CD14-positive monocyte (primary cell): ENCODE measurements at regions not wholly inside any gene's neighbourhood (a gene's known extent, or its start where the extent isn't known, plus 50 kb on each side); places are given as distances from the start of the nearest gene placed in this dataset.

Source experiments
- DNase-seq, 3 donors: peaks; one replicate each; pipeline ENCODE4 v3.0.0-alpha.2; 2011 to 2022
- H2AFZ ChIP-seq: 2 replicates; pipeline ENCODE4 v1.6.0; 2012; ENCODE audit warnings: mild to moderate bottlenecking, low read depth, low read length, inconsistent platforms; ENCODE audit not compliant: insufficient read depth, poor library complexity, severe bottlenecking
- H3K27ac ChIP-seq, 2 donors: 1 replicate in 1 of 2; 2 replicates in 1 of 2; pipeline ENCODE4 v1.5.1; 2012 to 2013; ENCODE audit warnings: low read length in 2 of 2, control low read depth in 1 of 2, inconsistent platforms in 1 of 2, low read depth in 1 of 2, mild to moderate bottlenecking in 1 of 2
- H3K27me3 ChIP-seq, 2 donors: one replicate each; pipeline versions ENCODE4 v1.6.0 to v1.6.1; 2011 to 2013; ENCODE audit warnings: low read length in 2 of 2; ENCODE audit not compliant: control insufficient read depth in 2 of 2, insufficient read depth in 2 of 2
- H3K36me3 ChIP-seq, 2 donors: replicated peaks in 1 of 2; 1 replicate in 1 of 2; 2 replicates in 1 of 2; pipeline versions ENCODE4 v1.5.1 to v1.6.1; 2012 to 2013; ENCODE audit warnings: low read length in 2 of 2, control low read depth in 1 of 2, inconsistent platforms in 1 of 2, mild to moderate bottlenecking in 1 of 2; ENCODE audit not compliant: insufficient read depth in 2 of 2, control insufficient read depth in 1 of 2
- H3K4me1 ChIP-seq, 2 donors: 1 replicate in 1 of 2; 2 replicates in 1 of 2; pipeline versions ENCODE4 v1.5.1 to v1.6.1; 2012 to 2013; ENCODE audit warnings: low read length in 2 of 2, control low read depth in 1 of 2, inconsistent platforms in 1 of 2, mild to moderate bottlenecking in 1 of 2, moderate library complexity in 1 of 2; ENCODE audit not compliant: insufficient read depth in 2 of 2, control insufficient read depth in 1 of 2
- H3K4me2 ChIP-seq: replicated peaks from 2 replicates; pipeline ENCODE3; 2012; ENCODE audit warnings: low read length, moderate library complexity, mild to moderate bottlenecking; ENCODE audit not compliant: poor library complexity, severe bottlenecking; ENCODE audit errors: extremely low read depth
- H3K4me3 ChIP-seq, 3 experiments: fragments of 200-600 bp in 1 of 3; sonication (generic) in 1 of 3; replicated peaks in 1 of 3; 1 replicate in 2 of 3; 2 replicates in 1 of 3; pipeline ENCODE4 v1.5.1; 2011 to 2013; ENCODE audit warnings: low read length in 3 of 3, mild to moderate bottlenecking in 3 of 3, control low read depth in 2 of 3, low read depth in 2 of 3, inconsistent platforms in 1 of 3, moderate library complexity in 1 of 3
- H3K79me2 ChIP-seq: 2 replicates; pipeline ENCODE4 v1.6.0; 2012; ENCODE audit warnings: mild to moderate bottlenecking, control low read depth, inconsistent platforms, low read length, moderate library complexity; ENCODE audit not compliant: insufficient read depth
- H3K9ac ChIP-seq: 2 replicates; pipeline ENCODE4 v1.6.0; 2017; ENCODE audit warnings: low read length, mild to moderate bottlenecking; ENCODE audit not compliant: insufficient read depth, poor library complexity, severe bottlenecking
- H3K9me3 ChIP-seq, 2 donors: replicated peaks in 1 of 2; 1 replicate in 1 of 2; 2 replicates in 1 of 2; pipeline versions ENCODE4 v1.5.1 to v1.6.1; 2012 to 2013; ENCODE audit warnings: low read length in 2 of 2, control low read depth in 1 of 2; ENCODE audit not compliant: control insufficient read depth in 1 of 2, insufficient read depth in 1 of 2
- H4K20me1 ChIP-seq: 2 replicates; pipeline ENCODE4 v1.6.0; 2012; ENCODE audit warnings: mild to moderate bottlenecking, low read length, control low read depth, moderate library complexity; ENCODE audit not compliant: insufficient read depth
- H3K27ac Mint-ChIP-seq, 7 donors: one replicate each; pipeline ENCODE4 v1.8.0; 2020; ENCODE audit warnings: mild to moderate bottlenecking in 7 of 7, mixed read lengths in 7 of 7, moderate library complexity in 6 of 7, inconsistent platforms in 2 of 7
- H3K27me3 Mint-ChIP-seq, 3 donors: one replicate each; pipeline ENCODE4 v1.8.0; 2021 to 2022; ENCODE audit warnings: low read depth in 3 of 3, mild to moderate bottlenecking in 3 of 3, mixed read lengths in 3 of 3, moderate library complexity in 3 of 3, inconsistent platforms in 1 of 3
- H3K36me3 Mint-ChIP-seq, 2 donors: one replicate each; pipeline ENCODE4 v1.8.0; 2020; ENCODE audit warnings: mixed read lengths in 2 of 2, inconsistent platforms in 1 of 2, mild to moderate bottlenecking in 1 of 2
- H3K4me1 Mint-ChIP-seq: one replicate; pipeline ENCODE4 v1.8.0; 2020; ENCODE audit warnings: mild to moderate bottlenecking, mixed read lengths
- H3K4me3 Mint-ChIP-seq, 2 donors: one replicate each; pipeline ENCODE4 v1.8.0; 2020; ENCODE audit warnings: mild to moderate bottlenecking in 2 of 2, mixed read lengths in 2 of 2, moderate library complexity in 1 of 2
- H3K9me3 Mint-ChIP-seq, 7 donors: one replicate each; pipeline ENCODE4 v1.8.0; 2020 to 2022; ENCODE audit warnings: mixed read lengths in 7 of 7, mild to moderate bottlenecking in 6 of 7, moderate library complexity in 6 of 7, inconsistent platforms in 2 of 7
- CTCF ChIP-seq: fragments of 200-600 bp; IDR thresholded peaks from one replicate; pipeline ENCODE4 v1.8.0; 2022; ENCODE audit warnings: antibody characterized with exemption, mild to moderate bottlenecking
- WGBS: methylation state at CpG from one replicate; pipeline ENCODE4 v1.1.5; 2013; ENCODE audit warnings: missing lambda C conversion rate; ENCODE audit not compliant: insufficient coverage; 5-methylcytosine and 5-hydroxymethylcytosine counted together
- intact Hi-C, 2 donors: fragments of 100-400 bp; cut with micrococcal nuclease; formaldehyde crosslinking; loops; one replicate each; pipeline versions ENCODE4 v1.15.0 to v1.15.1; 2023

GRCh38 chr11:23399995-23400394 lies 539.7 kb upstream of the CCDC179 start:
- no peak overlapping the region for H3K4me3 ChIP-seq
- no peaks in the 10 kb centered on the region for H3K36me3 ChIP-seq
- 93% methylated on average over 15 of the region's 25 CpGs for WGBS
- Mint-ChIP-seq H3K4me3 (no peak overlapping the region), H3K9me3 (peaks cover 10 to 22% (median 17%) of the 10 kb centered on the region in 7 donors), H3K27ac (no peak overlapping the region), H3K36me3 (no peaks in the 10 kb centered on the region), H3K27me3 (no peaks in the 10 kb centered on the region), H3K4me1 (no peaks in the 10 kb centered on the region)
- no peak overlapping the region for H3K9ac ChIP-seq
- H2AFZ ChIP-seq = no peak overlapping the region
- no peaks in the 10 kb centered on the region for H4K20me1 ChIP-seq
- H3K9me3 ChIP-seq = peaks cover 15 to 16% of the 10 kb centered on the region in 2 donors
- no peak for DNase-seq
- no peak for TF ChIP-seq CTCF
- no peaks in the 10 kb centered on the region for H3K79me2 ChIP-seq
- H3K4me2 ChIP-seq = no peak overlapping the region
- H3K27me3 ChIP-seq = no peaks in the 10 kb centered on the region
- H3K4me1 ChIP-seq = no peaks in the 10 kb centered on the region
- intact Hi-C loops = no loop called here
- H3K27ac ChIP-seq = no peak overlapping the region

- H3K36me3 ChIP-seq = no peaks in the 10 kb centered on the region
- Mint-ChIP-seq H3K36me3 (no peaks in the 10 kb centered on the region), H3K4me3 (no peak overlapping the region), H3K27ac (no peak overlapping the region), H3K27me3 (no peaks in the 10 kb centered on the region), H3K9me3 (peaks cover 15 to 34% (median 30%) of the 10 kb centered on the region in 7 donors), H3K4me1 (no peaks in the 10 kb centered on the region)
- no peak for TF ChIP-seq CTCF
- H2AFZ ChIP-seq = no peak overlapping the region
- H3K9me3 ChIP-seq = peaks cover 29 to 34% of the 10 kb centered on the region in 2 donors
- no peaks in the 10 kb centered on the region for H3K27me3 ChIP-seq
- DNase-seq = no peak
- no peaks in the 10 kb centered on the region for H3K4me1 ChIP-seq
- H3K79me2 ChIP-seq = no peaks in the 10 kb centered on the region
- H3K4me2 ChIP-seq = no peak overlapping the region
- no peak overlapping the region for H3K9ac ChIP-seq
- H3K27ac ChIP-seq = no peak overlapping the region
- no peaks in the 10 kb centered on the region for H4K20me1 ChIP-seq
- 94% methylated on average over 52 of the region's 53 CpGs for WGBS
- H3K4me3 ChIP-seq = no peak overlapping the region
- intact Hi-C loops = no loop called here
Observed at GRCh38 chr11:23403210-23404185, 543.2 kb upstream of the CCDC179 start.
